GM19467 (cell line): ENCODE measurements at regions not wholly inside any gene's neighbourhood (a gene's known extent, or its start where the extent isn't known, plus 50 kb on each side); places are given as distances from the start of the nearest gene placed in this dataset.

ENCODE experiments used
- ATAC-seq: cut with Tn5 transposase; IDR thresholded peaks from one replicate; pipeline ENCODE4 v1.9.1; 2021; ENCODE audit warnings: mild to moderate bottlenecking, moderate library complexity; ENCODE audit not compliant: unreplicated experiment

GRCh38 chr12:94718114-94718513 is 67.8 kb upstream of the TMCC3 start:
- ATAC-seq: no peak

GRCh38 chr12:94717656-94718055 is 67.3 kb upstream of the TMCC3 start:
- no peak for ATAC-seq

- ATAC-seq: no peak
Observed at GRCh38 chr12:94717108-94717507, 66.8 kb upstream of the TMCC3 start.

- no peak for ATAC-seq
Observed at GRCh38 chr12:94716339-94716738, 66.0 kb upstream of the TMCC3 start.

- ATAC-seq: no peak
Observed at GRCh38 chr12:94714378-94715114, 64.2 kb upstream of the TMCC3 start.

- no peak for ATAC-seq
Observed at GRCh38 chr12:94712815-94713515, 62.6 kb upstream of the TMCC3 start.

GRCh38 chr12:94710933-94711332 is 60.6 kb upstream of the TMCC3 start:
- ATAC-seq: no peak

- ATAC-seq: no peak
Observed at GRCh38 chr12:94707892-94708291, 57.5 kb upstream of the TMCC3 start.

- no peak for ATAC-seq
Observed at GRCh38 chr12:94707036-94707435, 56.7 kb upstream of the TMCC3 start.

- no peak for ATAC-seq
Observed at GRCh38 chr12:94706250-94706661, 55.9 kb upstream of the TMCC3 start.

GRCh38 chr12:94705676-94706075 is 55.3 kb upstream of the TMCC3 start:
- no peak for ATAC-seq

GRCh38 chr12:94704452-94705306 is 54.3 kb upstream of the TMCC3 start:
- no peak for ATAC-seq

- ATAC-seq: no peak
Observed at GRCh38 chr12:94702696-94703095, 52.3 kb upstream of the TMCC3 start.

- ATAC-seq: no peak
Observed at GRCh38 chr12:94701711-94702110, 51.4 kb upstream of the TMCC3 start.

- ATAC-seq: no peak
Observed at GRCh38 chr12:94700662-94701061, 50.3 kb upstream of the TMCC3 start.
